ENCODE measurements at regions not wholly inside any gene's neighbourhood (a gene's known extent, or its start where the extent isn't known, plus 50 kb on each side); places are given as distances from the start of the nearest gene placed in this dataset.

DNA sequence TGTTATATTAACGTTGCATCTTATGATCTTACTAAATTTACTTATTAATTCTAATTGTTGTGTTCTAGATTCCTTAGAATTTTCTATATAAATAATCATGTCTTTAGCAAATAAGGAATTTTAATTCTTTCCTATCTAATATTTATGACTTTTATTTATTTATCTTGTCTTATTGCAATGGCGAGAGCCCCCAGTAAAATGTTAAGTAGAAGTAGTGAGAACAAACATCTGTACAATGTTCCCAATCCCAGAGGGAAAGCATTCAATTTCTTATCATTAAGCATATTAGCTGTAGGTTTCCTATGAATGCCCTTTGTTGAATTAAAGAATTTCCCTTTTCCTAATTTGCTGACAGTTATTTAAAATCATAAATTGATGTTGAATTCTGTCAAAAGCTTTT lies 203.7 kb upstream of the OTX2 start:
- Histone ChIP-seq H3K4me3 (no peak overlapping the region), H3K9me1 (ENCODE audit: control insufficient read depth, insufficient read depth, low read length) (no peaks in the 10 kb centered on the region), H3K36me3 (ENCODE audit: control insufficient read depth, insufficient read depth, low read length) (no peaks in the 10 kb centered on the region), H3K4me1 (replicated peaks in 1 of 2; ENCODE audit: control insufficient read depth in 2 of 2, insufficient read depth in 2 of 2, low read length in 2 of 2) (peaks cover 0 to 9% of the 10 kb centered on the region in 2 experiments; a peak in 1 of 5 replicates), H3K9me3 (replicated peaks; ENCODE audit: control insufficient read depth, insufficient read depth, low read depth, low read length) (no peaks in the 10 kb centered on the region), H2AFZ (ENCODE audit: low read depth, low read length) (no peak overlapping the region), H4K20me1 (replicated peaks; ENCODE audit: control insufficient read depth, insufficient read depth, low read length) (no peaks in the 10 kb centered on the region), H3K4me2 (ENCODE audit: insufficient read depth, low read length) (no peak overlapping the region), H3K27me3 (ENCODE audit: control insufficient read depth in 2 of 2, insufficient read depth in 2 of 2, low read length in 2 of 2) (no peaks in the 10 kb centered on the region), H3K27ac (ENCODE audit: extremely low read depth, low read depth, low read length) (no peak overlapping the region), H3K79me2 (ENCODE audit: control insufficient read depth, insufficient read depth, low read length) (no peaks in the 10 kb centered on the region), H3K9ac (ENCODE audit: insufficient read depth in 1 of 2, low read depth in 2 of 2, low read length in 2 of 2) (no peak overlapping the region)
- intact Hi-C loops (cut with micrococcal nuclease) = no loop called here
- CTCF ChIA-PET (ENCODE audit: low intra/inter-chr PET ratio) = no interaction called here
- in situ Hi-C loops (cut with MboI) = no loop called here
- DNase-seq (ENCODE audit: extremely low read depth in 1 of 4, low spot score in 3 of 4) (no peak), ATAC-seq (no peak), FAIRE-seq (no peak)
- BruUV-seq (replicated peaks) = no TSS peak
- TF ChIP-seq HNRNPH1 (optimal IDR thresholded peaks at IDR 0.05; ENCODE audit: low read depth, low read length) = no peak
- TF ChIP-seq, protein P1, sequence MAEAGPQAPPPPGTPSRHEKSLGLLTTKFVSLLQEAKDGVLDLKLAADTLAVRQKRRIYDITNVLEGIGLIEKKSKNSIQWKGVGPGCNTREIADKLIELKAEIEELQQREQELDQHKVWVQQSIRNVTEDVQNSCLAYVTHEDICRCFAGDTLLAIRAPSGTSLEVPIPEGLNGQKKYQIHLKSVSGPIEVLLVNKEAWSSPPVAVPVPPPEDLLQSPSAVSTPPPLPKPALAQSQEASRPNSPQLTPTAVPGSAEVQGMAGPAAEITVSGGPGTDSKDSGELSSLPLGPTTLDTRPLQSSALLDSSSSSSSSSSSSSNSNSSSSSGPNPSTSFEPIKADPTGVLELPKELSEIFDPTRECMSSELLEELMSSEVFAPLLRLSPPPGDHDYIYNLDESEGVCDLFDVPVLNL (CRISPR knock-in tag; IDR thresholded peaks at IDR 0.05; ENCODE audit: low read depth) = no peak
- TF ChIP-seq ZNF316 (IDR thresholded peaks at IDR 0.05) = 0 out of 2 replicates have a peak, but pooled peaks have one; percentile 4
- TF ChIP-seq RBM25 (IDR thresholded peaks at IDR 0.05; ENCODE audit: low read depth, low read length, severe bottlenecking) = peak; percentile 50
- TF ChIP-seq ZNF197 (CRISPR knock-in tag; IDR thresholded peaks at IDR 0.05; ENCODE audit: low read depth) = no peak
- TF ChIP-seq, protein P2, sequence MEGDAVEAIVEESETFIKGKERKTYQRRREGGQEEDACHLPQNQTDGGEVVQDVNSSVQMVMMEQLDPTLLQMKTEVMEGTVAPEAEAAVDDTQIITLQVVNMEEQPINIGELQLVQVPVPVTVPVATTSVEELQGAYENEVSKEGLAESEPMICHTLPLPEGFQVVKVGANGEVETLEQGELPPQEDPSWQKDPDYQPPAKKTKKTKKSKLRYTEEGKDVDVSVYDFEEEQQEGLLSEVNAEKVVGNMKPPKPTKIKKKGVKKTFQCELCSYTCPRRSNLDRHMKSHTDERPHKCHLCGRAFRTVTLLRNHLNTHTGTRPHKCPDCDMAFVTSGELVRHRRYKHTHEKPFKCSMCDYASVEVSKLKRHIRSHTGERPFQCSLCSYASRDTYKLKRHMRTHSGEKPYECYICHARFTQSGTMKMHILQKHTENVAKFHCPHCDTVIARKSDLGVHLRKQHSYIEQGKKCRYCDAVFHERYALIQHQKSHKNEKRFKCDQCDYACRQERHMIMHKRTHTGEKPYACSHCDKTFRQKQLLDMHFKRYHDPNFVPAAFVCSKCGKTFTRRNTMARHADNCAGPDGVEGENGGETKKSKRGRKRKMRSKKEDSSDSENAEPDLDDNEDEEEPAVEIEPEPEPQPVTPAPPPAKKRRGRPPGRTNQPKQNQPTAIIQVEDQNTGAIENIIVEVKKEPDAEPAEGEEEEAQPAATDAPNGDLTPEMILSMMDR (IDR thresholded peaks at IDR 0.05 in 2 of 3, conservative IDR thresholded peaks at IDR 0.05 in 1 of 3; ENCODE audit: insufficient read depth in 2 of 3, low read depth in 1 of 3, low read length in 3 of 3) = no peak
- no peak for TF ChIP-seq PATZ1 (CRISPR knock-in tag; IDR thresholded peaks at IDR 0.05; ENCODE audit: borderline replicate concordance)
- WGBS (ENCODE audit: insufficient coverage, low coverage, missing lambda C conversion rate) = 23% methylated on average over 2 of the region's 2 CpGs
- POLR2A ChIA-PET = no interaction called here

All from K562 (cell line).